ENCODE measurements at regions not wholly inside any gene's neighbourhood (a gene's known extent, or its start where the extent isn't known, plus 50 kb on each side); places are given as distances from the start of the nearest gene placed in this dataset.

GRCh38 chr2:150653351-150653750, 165.9 kb upstream of the RND3 start:
- Histone ChIP-seq H3K9me3 (ENCODE audit: control insufficient read depth, insufficient read depth, low read depth, low read length) (no peaks in the 10 kb centered on the region; the same call in 1 of the 2 replicates), H3K27ac (ENCODE audit: low read length) (no peak overlapping the region), H3K27me3 (ENCODE audit: control insufficient read depth, insufficient read depth, low read length) (no peaks in the 10 kb centered on the region), H3K4me3 (ENCODE audit: low read depth in 2 of 2, low read length in 2 of 2) (no peak overlapping the region), H3K36me3 (ENCODE audit: control insufficient read depth, insufficient read depth, low read length) (no peaks in the 10 kb centered on the region), H3K4me1 (ENCODE audit: control insufficient read depth, insufficient read depth, low read length) (no peaks in the 10 kb centered on the region)
- no peak for TF ChIP-seq POLR2AphosphoS5 (IDR thresholded peaks at IDR 0.05; ENCODE audit: low read depth, low read length)
- no peak for TF ChIP-seq CTCF (IDR thresholded peaks at IDR 0.05)
- TF ChIP-seq REST (IDR thresholded peaks at IDR 0.05; ENCODE audit: insufficient read depth in 1 of 2, low read depth in 2 of 2, low read length in 1 of 2): no peak
- no peak for TF ChIP-seq TCF7L2 (IDR thresholded peaks at IDR 0.05; ENCODE audit: low read depth, low read length)
- TF ChIP-seq SIN3A (IDR thresholded peaks at IDR 0.05; ENCODE audit: borderline replicate concordance, insufficient read depth, low read depth, low read length): no peak
- intact Hi-C loops (cut with micrococcal nuclease; ENCODE audit: unreplicated experiment) (no loop called here), in situ Hi-C loops (cut with HindIII; ENCODE audit: low pct_unique_long_range_greater_than_20kb, low sequenced_read_pairs) (no loop called here)
- ATAC-seq (no peak), DNase-seq (ENCODE audit: low read depth, low spot score) (no peak)
- ChIA-PET CTCF (no interaction called here), POLR2A (no interaction called here)
- BruUV-seq (replicated peaks): no TSS peak

- ChIA-PET POLR2A (no interaction called here), CTCF (no interaction called here)
- ATAC-seq: no peak
- Histone ChIP-seq H3K9me3 (ENCODE audit: control insufficient read depth, insufficient read depth, low read depth, low read length) (no peaks in the 10 kb centered on the region), H3K36me3 (ENCODE audit: control insufficient read depth, insufficient read depth, low read length) (no peaks in the 10 kb centered on the region), H3K4me3 (ENCODE audit: low read depth in 2 of 2, low read length in 2 of 2) (no peak overlapping the region), H3K27me3 (ENCODE audit: control insufficient read depth, insufficient read depth, low read length) (no peaks in the 10 kb centered on the region), H3K27ac (ENCODE audit: low read length) (no peak overlapping the region), H3K4me1 (ENCODE audit: control insufficient read depth, insufficient read depth, low read length) (no peaks in the 10 kb centered on the region)
- intact Hi-C loops (cut with micrococcal nuclease; ENCODE audit: unreplicated experiment) (no loop called here), in situ Hi-C loops (cut with HindIII; ENCODE audit: low pct_unique_long_range_greater_than_20kb, low sequenced_read_pairs) (no loop called here)
- DNase-seq (ENCODE audit: low read depth, low spot score): no peak
- no peak for TF ChIP-seq POLR2AphosphoS5 (IDR thresholded peaks at IDR 0.05; ENCODE audit: low read depth, low read length)
- TF ChIP-seq SIN3A (IDR thresholded peaks at IDR 0.05; ENCODE audit: borderline replicate concordance, insufficient read depth, low read depth, low read length): no peak
- no TSS peak for BruUV-seq (replicated peaks)
These were observed 160.5 kb upstream of the RND3 start for GRCh38 chr2:150647943-150648342.

GRCh38 chr2:150646746-150647145, 159.3 kb upstream of the RND3 start:
- H3K27me3 ChIP-seq (ENCODE audit: control insufficient read depth, insufficient read depth, low read length): no peaks in the 10 kb centered on the region
- DNase-seq (ENCODE audit: low read depth, low spot score) (no peak), ATAC-seq (no peak)
- in situ Hi-C loops (cut with HindIII; ENCODE audit: low pct_unique_long_range_greater_than_20kb, low sequenced_read_pairs) (no loop called here), intact Hi-C loops (cut with micrococcal nuclease; ENCODE audit: unreplicated experiment) (no loop called here)
- ChIA-PET POLR2A (no interaction called here), CTCF (no interaction called here)
- H3K9me3 ChIP-seq (ENCODE audit: control insufficient read depth, insufficient read depth, low read depth, low read length): no peaks in the 10 kb centered on the region
- no peaks in the 10 kb centered on the region for H3K4me1 ChIP-seq (ENCODE audit: control insufficient read depth, insufficient read depth, low read length)
- H3K27ac ChIP-seq (ENCODE audit: low read length): no peak overlapping the region
- H3K4me3 ChIP-seq (ENCODE audit: low read depth in 2 of 2, low read length in 2 of 2): no peak overlapping the region
- TF ChIP-seq POLR2AphosphoS5 (IDR thresholded peaks at IDR 0.05; ENCODE audit: low read depth, low read length) (no peak), SIN3A (IDR thresholded peaks at IDR 0.05; ENCODE audit: borderline replicate concordance, insufficient read depth, low read depth, low read length) (no peak), CTCF (IDR thresholded peaks at IDR 0.05) (no peak), TCF7L2 (IDR thresholded peaks at IDR 0.05; ENCODE audit: low read depth, low read length) (no peak), REST (IDR thresholded peaks at IDR 0.05; ENCODE audit: insufficient read depth in 1 of 2, low read depth in 2 of 2, low read length in 1 of 2) (no peak)
- no TSS peak for BruUV-seq (replicated peaks)
- H3K36me3 ChIP-seq (ENCODE audit: control insufficient read depth, insufficient read depth, low read length): no peaks in the 10 kb centered on the region
